ENCODE measurements at regions not wholly inside any gene's neighbourhood (a gene's known extent, or its start where the extent isn't known, plus 50 kb on each side); places are given as distances from the start of the nearest gene placed in this dataset.

GRCh38 chr13:22265563-22265962 lies 594.7 kb downstream of the FGF9 start:
- TF ChIP-seq EZH2 (IDR thresholded peaks at IDR 0.05; ENCODE audit: borderline replicate concordance, low read length) = no peak
- TF ChIP-seq CTCF (conservative IDR thresholded peaks at IDR 0.05 in 1 of 2, IDR thresholded peaks at IDR 0.05 in 1 of 2; ENCODE audit: extremely low read depth in 1 of 2, insufficient read depth in 1 of 2, low read depth in 1 of 2, low read length in 2 of 2) = no peak

Measured in mammary epithelial cell (primary cell).